ENCODE measurements at regions not wholly inside any gene's neighbourhood (a gene's known extent, or its start where the extent isn't known, plus 50 kb on each side); places are given as distances from the start of the nearest gene placed in this dataset.
A peak's percentile ranks its signal among the peaks of the same experiment; 100 is the strongest.

DNA sequence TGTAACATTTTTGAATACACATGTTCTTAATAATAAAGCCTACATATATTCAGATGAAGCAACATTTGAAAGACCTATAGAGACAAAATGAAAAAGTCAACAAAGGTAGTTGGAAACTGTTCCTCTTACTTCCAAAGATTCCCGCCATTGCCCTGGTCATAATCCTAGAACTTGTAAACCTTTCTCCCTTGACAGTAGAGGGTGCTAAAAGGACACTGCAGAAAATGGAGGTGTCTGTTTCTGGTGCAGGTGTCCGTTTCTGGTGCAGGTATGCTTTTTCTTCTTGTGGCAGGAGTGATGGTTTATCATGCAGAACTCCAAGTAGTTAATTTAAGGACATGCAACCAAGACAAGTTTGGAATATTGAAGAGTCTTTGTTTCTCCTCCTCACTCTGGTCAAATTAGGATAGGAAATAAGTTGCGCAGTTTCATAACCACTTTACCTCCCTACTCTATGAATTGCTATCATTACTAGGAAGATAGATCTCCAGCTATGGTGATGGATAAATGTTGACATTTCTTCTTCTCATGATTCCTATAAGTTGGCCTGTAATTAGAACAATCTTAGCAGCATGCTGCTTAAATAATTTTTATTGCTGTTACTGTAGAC, 56.0 kb upstream of the FAM174A start:
- DNase-seq (ENCODE audit: low read depth) = peak; percentile 41
- no peak overlapping the region for H3K4me3 ChIP-seq (ENCODE audit: low read depth, low read length)
- TF ChIP-seq, protein P1, sequence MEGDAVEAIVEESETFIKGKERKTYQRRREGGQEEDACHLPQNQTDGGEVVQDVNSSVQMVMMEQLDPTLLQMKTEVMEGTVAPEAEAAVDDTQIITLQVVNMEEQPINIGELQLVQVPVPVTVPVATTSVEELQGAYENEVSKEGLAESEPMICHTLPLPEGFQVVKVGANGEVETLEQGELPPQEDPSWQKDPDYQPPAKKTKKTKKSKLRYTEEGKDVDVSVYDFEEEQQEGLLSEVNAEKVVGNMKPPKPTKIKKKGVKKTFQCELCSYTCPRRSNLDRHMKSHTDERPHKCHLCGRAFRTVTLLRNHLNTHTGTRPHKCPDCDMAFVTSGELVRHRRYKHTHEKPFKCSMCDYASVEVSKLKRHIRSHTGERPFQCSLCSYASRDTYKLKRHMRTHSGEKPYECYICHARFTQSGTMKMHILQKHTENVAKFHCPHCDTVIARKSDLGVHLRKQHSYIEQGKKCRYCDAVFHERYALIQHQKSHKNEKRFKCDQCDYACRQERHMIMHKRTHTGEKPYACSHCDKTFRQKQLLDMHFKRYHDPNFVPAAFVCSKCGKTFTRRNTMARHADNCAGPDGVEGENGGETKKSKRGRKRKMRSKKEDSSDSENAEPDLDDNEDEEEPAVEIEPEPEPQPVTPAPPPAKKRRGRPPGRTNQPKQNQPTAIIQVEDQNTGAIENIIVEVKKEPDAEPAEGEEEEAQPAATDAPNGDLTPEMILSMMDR (conservative IDR thresholded peaks at IDR 0.05; ENCODE audit: low read depth, low read length) = peak; percentile 71

DNA sequence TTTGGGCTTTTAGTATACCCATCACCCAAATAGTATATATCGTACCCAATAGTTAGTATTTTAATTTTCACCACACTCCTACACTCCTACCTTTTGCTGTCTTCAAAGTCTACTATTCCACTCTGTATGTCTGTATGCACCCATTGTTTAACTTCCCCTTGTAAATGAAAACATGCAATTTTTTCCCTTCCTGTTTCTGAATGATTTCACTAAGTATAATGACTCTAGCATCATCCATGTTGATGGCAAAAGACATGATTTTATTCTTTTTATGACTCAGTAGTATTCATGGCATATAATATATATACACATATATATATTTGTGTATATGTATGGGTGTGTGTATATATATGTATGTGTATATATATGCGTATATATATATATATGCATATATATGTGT, 63.1 kb upstream of the FAM174A start:
- TF ChIP-seq, protein P1 (conservative IDR thresholded peaks at IDR 0.05; ENCODE audit: low read depth, low read length) = no peak
- H3K4me3 ChIP-seq (ENCODE audit: low read depth, low read length) = no peak overlapping the region
- DNase-seq (ENCODE audit: low read depth) = no peak

DNA sequence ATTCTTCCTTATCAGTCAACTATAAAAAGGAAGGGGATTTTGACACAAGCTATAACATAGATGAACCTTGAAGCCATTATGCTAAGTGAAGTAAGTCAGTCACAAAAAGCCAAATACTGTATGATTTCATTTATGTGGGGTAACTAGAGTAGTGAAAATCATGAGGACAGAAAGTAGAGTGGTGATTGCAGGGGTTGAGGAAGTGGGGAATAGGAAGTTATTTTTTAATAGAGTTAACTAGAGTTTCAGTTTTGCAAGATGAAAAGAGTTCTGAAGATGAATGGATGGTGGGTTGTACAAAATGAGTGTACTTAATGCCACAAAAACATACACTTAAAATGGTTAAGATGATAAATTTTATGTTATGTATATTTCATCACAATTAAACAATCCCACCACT, 65.4 kb upstream of the FAM174A start:
- no peak for DNase-seq (ENCODE audit: low read depth)
- TF ChIP-seq, protein P1 (conservative IDR thresholded peaks at IDR 0.05; ENCODE audit: low read depth, low read length) = no peak
- H3K4me3 ChIP-seq (ENCODE audit: low read depth, low read length) = no peak overlapping the region

DNA sequence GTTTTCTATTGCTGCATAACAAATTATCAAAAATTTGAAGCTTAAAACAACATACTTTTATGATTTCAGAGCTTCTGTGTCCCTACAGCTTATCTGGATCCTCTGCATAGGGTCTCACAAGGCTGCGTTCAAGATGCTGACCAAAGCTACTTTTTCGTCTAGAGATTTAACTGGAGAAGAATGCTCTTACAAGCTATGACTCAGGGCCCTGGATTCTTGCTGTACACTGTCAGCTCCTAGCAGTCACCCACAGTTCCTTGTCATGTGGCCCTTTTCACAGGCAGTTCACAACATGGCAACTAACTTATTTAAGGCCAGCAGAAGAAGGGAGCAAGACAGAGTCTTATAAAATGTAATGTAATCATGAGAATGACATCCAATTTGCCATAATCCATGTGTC, 70.8 kb upstream of the FAM174A start:
- TF ChIP-seq, protein P1 (conservative IDR thresholded peaks at IDR 0.05; ENCODE audit: low read depth, low read length) = no peak
- DNase-seq (ENCODE audit: low read depth) = peak; percentile 80
- H3K4me3 ChIP-seq (ENCODE audit: low read depth, low read length) = no peak overlapping the region

DNA sequence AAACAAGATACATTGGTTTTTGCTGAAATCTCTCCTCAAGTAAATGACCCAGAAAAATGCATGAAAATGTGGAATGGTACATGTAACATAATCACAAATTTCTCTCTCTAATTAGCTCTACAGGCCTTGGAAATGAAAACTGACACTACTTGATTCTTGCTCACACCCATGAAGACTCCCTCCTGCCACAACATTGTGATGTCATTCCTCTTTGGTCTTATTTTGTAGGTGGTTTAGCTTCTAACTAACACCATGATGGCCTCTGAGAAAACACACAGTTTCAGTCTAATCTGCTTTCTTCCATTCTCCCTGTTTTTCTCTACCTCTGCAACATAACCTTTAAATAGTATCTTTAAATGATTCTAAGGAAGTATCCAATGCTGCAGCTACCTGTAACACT, 78.6 kb upstream of the FAM174A start:
- TF ChIP-seq, protein P1 (conservative IDR thresholded peaks at IDR 0.05; ENCODE audit: low read depth, low read length) = no peak
- DNase-seq (ENCODE audit: low read depth) = no peak
- H3K4me3 ChIP-seq (ENCODE audit: low read depth, low read length) = no peak overlapping the region

DNA sequence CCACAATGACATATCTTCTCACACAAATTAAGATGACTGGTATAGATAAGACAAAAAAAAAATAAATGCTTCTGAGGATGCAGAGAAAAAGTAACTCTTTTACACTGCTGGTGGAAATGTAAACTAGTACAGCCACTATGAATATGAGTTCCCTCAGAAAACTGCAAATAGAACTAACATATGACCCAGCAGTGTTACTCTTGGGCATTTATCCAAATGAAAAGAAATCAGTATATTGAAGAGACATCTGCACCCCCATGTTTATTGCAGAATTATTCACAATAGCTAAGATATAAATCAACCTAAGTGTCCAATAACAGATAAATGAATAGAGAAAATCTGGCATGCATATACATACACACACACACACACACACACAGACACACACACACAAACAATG, 83.0 kb upstream of the FAM174A start:
- TF ChIP-seq, protein P1 (conservative IDR thresholded peaks at IDR 0.05; ENCODE audit: low read depth, low read length) = no peak
- H3K4me3 ChIP-seq (ENCODE audit: low read depth, low read length) = no peak overlapping the region
- no peak for DNase-seq (ENCODE audit: low read depth)

DNA sequence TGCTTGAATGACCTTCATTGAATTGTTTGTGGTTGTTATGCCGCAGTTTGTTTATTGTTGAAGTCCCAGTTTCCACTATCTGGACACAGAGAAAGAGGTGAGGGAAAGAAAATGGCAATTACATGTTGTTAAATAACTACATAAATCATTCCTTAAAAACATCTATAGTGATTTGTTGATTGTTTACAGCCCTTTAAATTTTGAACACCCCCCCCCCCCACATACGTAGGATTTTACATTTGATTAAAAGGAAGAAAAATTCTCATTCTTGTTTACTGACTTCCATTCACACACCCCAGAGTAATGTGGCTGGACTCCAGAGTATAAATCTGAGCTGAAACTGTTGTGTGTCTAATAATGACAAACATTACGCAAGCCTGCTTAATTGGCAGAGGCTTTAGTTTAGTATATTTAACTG, 87.1 kb upstream of the FAM174A start:
- no peak for DNase-seq (ENCODE audit: low read depth)
- no peak overlapping the region for H3K4me3 ChIP-seq (ENCODE audit: low read depth, low read length)
- TF ChIP-seq, protein P1 (conservative IDR thresholded peaks at IDR 0.05; ENCODE audit: low read depth, low read length) = no peak
